ENCODE measurements at regions not wholly inside any gene's neighbourhood (a gene's known extent, or its start where the extent isn't known, plus 50 kb on each side); places are given as distances from the start of the nearest gene placed in this dataset.
A peak's percentile ranks its signal among the peaks of the same experiment; 100 is the strongest.

GRCh38 chr14:83425706-83426105 is 1892.1 kb upstream of the SEL1L start:
- peak overlapping the region; percentile 71 for H3K27ac Mint-ChIP-seq (ENCODE audit: low read depth, unreplicated experiment)
- no peaks in the 10 kb centered on the region for H3K27me3 Mint-ChIP-seq (ENCODE audit: insufficient read depth, unreplicated experiment)
- DNase-seq (ENCODE audit: unreplicated experiment): no peak
- ChIA-PET POLR2A (no interaction called here), CTCF (no interaction called here)
- no peak for TF ChIP-seq CTCF (IDR thresholded peaks at IDR 0.05; ENCODE audit: unreplicated experiment)
- no peaks in the 10 kb centered on the region for H3K36me3 Mint-ChIP-seq (ENCODE audit: insufficient read depth, unreplicated experiment)
- peaks cover 16% of the 10 kb centered on the region for H3K4me1 Mint-ChIP-seq (ENCODE audit: insufficient read depth, unreplicated experiment)
- BruUV-seq (replicated peaks): no TSS peak
- H3K4me3 Mint-ChIP-seq (ENCODE audit: unreplicated experiment): no peak overlapping the region
- intact Hi-C loops (cut with micrococcal nuclease): no loop called here
- peaks cover 7% of the 10 kb centered on the region for H3K9me3 Mint-ChIP-seq (ENCODE audit: unreplicated experiment)

- ChIA-PET POLR2A (no interaction called here), CTCF (no interaction called here)
- no peak overlapping the region for H3K27ac Mint-ChIP-seq (ENCODE audit: low read depth, unreplicated experiment)
- H3K27me3 Mint-ChIP-seq (ENCODE audit: insufficient read depth, unreplicated experiment): no peaks in the 10 kb centered on the region
- intact Hi-C loops (cut with micrococcal nuclease): no loop called here
- no peak overlapping the region for H3K4me3 Mint-ChIP-seq (ENCODE audit: unreplicated experiment)
- no peak for DNase-seq (ENCODE audit: unreplicated experiment)
- H3K36me3 Mint-ChIP-seq (ENCODE audit: insufficient read depth, unreplicated experiment): no peaks in the 10 kb centered on the region
- no peaks in the 10 kb centered on the region for H3K4me1 Mint-ChIP-seq (ENCODE audit: insufficient read depth, unreplicated experiment)
- TF ChIP-seq CTCF (IDR thresholded peaks at IDR 0.05; ENCODE audit: unreplicated experiment): no peak
- no peaks in the 10 kb centered on the region for H3K9me3 Mint-ChIP-seq (ENCODE audit: unreplicated experiment)
- no TSS peak for BruUV-seq (replicated peaks)
Measured at GRCh38 chr14:83433618-83434017, 1900.0 kb upstream of the SEL1L start.

GRCh38 chr14:83441801-83442200 is 1908.1 kb upstream of the SEL1L start:
- Mint-ChIP-seq H3K9me3 (ENCODE audit: unreplicated experiment) (no peaks in the 10 kb centered on the region), H3K36me3 (ENCODE audit: insufficient read depth, unreplicated experiment) (no peaks in the 10 kb centered on the region), H3K27me3 (ENCODE audit: insufficient read depth, unreplicated experiment) (no peaks in the 10 kb centered on the region), H3K4me1 (ENCODE audit: insufficient read depth, unreplicated experiment) (no peaks in the 10 kb centered on the region), H3K27ac (ENCODE audit: low read depth, unreplicated experiment) (no peak overlapping the region), H3K4me3 (ENCODE audit: unreplicated experiment) (no peak overlapping the region)
- intact Hi-C loops (cut with micrococcal nuclease): no loop called here
- POLR2A ChIA-PET: no interaction called here
- TF ChIP-seq CTCF (IDR thresholded peaks at IDR 0.05; ENCODE audit: unreplicated experiment): no peak
- DNase-seq (ENCODE audit: unreplicated experiment): no peak
- CTCF ChIA-PET: no interaction called here
- no TSS peak for BruUV-seq (replicated peaks)

- peaks cover 19% of the 10 kb centered on the region for H3K9me3 Mint-ChIP-seq (ENCODE audit: unreplicated experiment)
Measured at GRCh38 chr14:83455561-83455960, 1921.9 kb upstream of the SEL1L start.

More at GRCh38 chr14:83455561-83455960, 1921.9 kb upstream of the SEL1L start:
- H3K4me1 Mint-ChIP-seq (ENCODE audit: insufficient read depth, unreplicated experiment): no peaks in the 10 kb centered on the region
- TF ChIP-seq CTCF (IDR thresholded peaks at IDR 0.05; ENCODE audit: unreplicated experiment): no peak
- DNase-seq (ENCODE audit: unreplicated experiment): no peak
- BruUV-seq (replicated peaks): no TSS peak
- intact Hi-C loops (cut with micrococcal nuclease): no loop called here
- H3K27ac Mint-ChIP-seq (ENCODE audit: low read depth, unreplicated experiment): no peak overlapping the region
- POLR2A ChIA-PET: no interaction called here
- CTCF ChIA-PET: interaction anchor here (1.4 kb wide), 1 partner anchor 15 kb away, joined by 3 read pairs; no protein-coding TSS in a partner anchor
- H3K36me3 Mint-ChIP-seq (ENCODE audit: insufficient read depth, unreplicated experiment): no peaks in the 10 kb centered on the region
- H3K27me3 Mint-ChIP-seq (ENCODE audit: insufficient read depth, unreplicated experiment): no peaks in the 10 kb centered on the region
- H3K4me3 Mint-ChIP-seq (ENCODE audit: unreplicated experiment): no peak overlapping the region
